Osteoblast (primary cell): ENCODE measurements at regions not wholly inside any gene's neighbourhood (a gene's known extent, or its start where the extent isn't known, plus 50 kb on each side); places are given as distances from the start of the nearest gene placed in this dataset.

Experiments
- DNase-seq: peaks from one replicate; pipeline ENCODE4 v3.0.0; 2011; ENCODE audit warnings: low spot score, mixed read lengths; ENCODE audit not compliant: insufficient read length; ENCODE audit errors: missing footprints
- H2AFZ ChIP-seq: 2 replicates; pipeline ENCODE4 v1.6.0; 2011; ENCODE audit warnings: mild to moderate bottlenecking, low read length
- H3K27ac ChIP-seq: 2 replicates; pipeline ENCODE4 v1.5.1; 2011; ENCODE audit warnings: mild to moderate bottlenecking, low read depth, low read length, moderate library complexity
- H3K27me3 ChIP-seq: 2 replicates; pipeline ENCODE4 v1.6.0; 2012; ENCODE audit warnings: mild to moderate bottlenecking, control low read depth, inconsistent platforms, low read length, moderate library complexity; ENCODE audit not compliant: insufficient read depth
- H3K36me3 ChIP-seq: 2 replicates; pipeline ENCODE4 v1.5.1; 2011; ENCODE audit warnings: mild to moderate bottlenecking, low read length, control low read depth, moderate library complexity; ENCODE audit not compliant: insufficient read depth
- H3K4me1 ChIP-seq: 2 replicates; pipeline ENCODE4 v1.5.1; 2011; ENCODE audit warnings: mild to moderate bottlenecking, low read length, control low read depth, moderate library complexity; ENCODE audit not compliant: insufficient read depth
- H3K4me2 ChIP-seq: 2 replicates; pipeline ENCODE4 v1.6.0; 2011; ENCODE audit warnings: mild to moderate bottlenecking, low read length; ENCODE audit not compliant: insufficient read depth
- H3K4me3 ChIP-seq: fragments of 200-600 bp; sonication (generic); 3 replicates; pipeline ENCODE4 v1.5.1; 2012; ENCODE audit warnings: mild to moderate bottlenecking, low read length, inconsistent platforms; ENCODE audit not compliant: insufficient read depth
- H3K79me2 ChIP-seq: 2 replicates; pipeline ENCODE4 v1.6.0; 2012; ENCODE audit warnings: mild to moderate bottlenecking, low read length, control low read depth, inconsistent platforms; ENCODE audit not compliant: insufficient read depth
- H3K9me3 ChIP-seq: 2 replicates; pipeline ENCODE4 v1.5.1; 2011; ENCODE audit warnings: low read depth, low read length, control low read depth
- H4K20me1 ChIP-seq: 2 replicates; pipeline ENCODE4 v1.6.0; 2012; ENCODE audit warnings: mild to moderate bottlenecking, low read length, control low read depth; ENCODE audit not compliant: insufficient read depth
- TF ChIP-seq, protein P1 (sequence below): IDR thresholded peaks from 2 replicates; pipeline ENCODE4 v1.5.1; 2011; ENCODE audit warnings: mild to moderate bottlenecking, low read depth, low read length, moderate library complexity; ENCODE audit errors: extremely low read depth

DNA sequence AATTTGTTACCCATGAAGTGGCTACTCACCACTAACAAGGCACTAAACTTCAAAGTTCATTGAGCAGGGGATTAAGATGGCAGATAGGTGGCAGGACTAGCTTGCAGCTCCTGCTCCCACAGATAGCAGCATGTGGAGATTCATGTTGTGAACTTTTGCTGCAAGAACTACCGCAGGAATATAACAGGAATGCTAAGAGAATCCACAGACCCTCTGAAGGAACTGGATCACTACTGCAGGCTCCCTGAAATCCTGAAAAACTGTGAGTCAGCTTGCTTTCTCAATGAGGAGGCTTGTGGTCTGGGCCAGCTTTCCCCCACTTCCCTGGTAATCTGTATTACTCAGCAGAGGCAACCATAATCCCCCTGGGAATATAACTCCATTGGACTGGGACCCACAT, 118.5 kb upstream of the VCX2 start:
- H3K4me2 ChIP-seq = no peak overlapping the region
- no peaks in the 10 kb centered on the region for H3K36me3 ChIP-seq
- TF ChIP-seq, protein P1, sequence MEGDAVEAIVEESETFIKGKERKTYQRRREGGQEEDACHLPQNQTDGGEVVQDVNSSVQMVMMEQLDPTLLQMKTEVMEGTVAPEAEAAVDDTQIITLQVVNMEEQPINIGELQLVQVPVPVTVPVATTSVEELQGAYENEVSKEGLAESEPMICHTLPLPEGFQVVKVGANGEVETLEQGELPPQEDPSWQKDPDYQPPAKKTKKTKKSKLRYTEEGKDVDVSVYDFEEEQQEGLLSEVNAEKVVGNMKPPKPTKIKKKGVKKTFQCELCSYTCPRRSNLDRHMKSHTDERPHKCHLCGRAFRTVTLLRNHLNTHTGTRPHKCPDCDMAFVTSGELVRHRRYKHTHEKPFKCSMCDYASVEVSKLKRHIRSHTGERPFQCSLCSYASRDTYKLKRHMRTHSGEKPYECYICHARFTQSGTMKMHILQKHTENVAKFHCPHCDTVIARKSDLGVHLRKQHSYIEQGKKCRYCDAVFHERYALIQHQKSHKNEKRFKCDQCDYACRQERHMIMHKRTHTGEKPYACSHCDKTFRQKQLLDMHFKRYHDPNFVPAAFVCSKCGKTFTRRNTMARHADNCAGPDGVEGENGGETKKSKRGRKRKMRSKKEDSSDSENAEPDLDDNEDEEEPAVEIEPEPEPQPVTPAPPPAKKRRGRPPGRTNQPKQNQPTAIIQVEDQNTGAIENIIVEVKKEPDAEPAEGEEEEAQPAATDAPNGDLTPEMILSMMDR = no peak
- H2AFZ ChIP-seq = no peak overlapping the region
- no peaks in the 10 kb centered on the region for H4K20me1 ChIP-seq
- no peak overlapping the region for H3K27ac ChIP-seq
- H3K4me3 ChIP-seq = no peak overlapping the region
- H3K4me1 ChIP-seq = no peaks in the 10 kb centered on the region
- H3K9me3 ChIP-seq = peaks cover 2% of the 10 kb centered on the region
- H3K79me2 ChIP-seq = no peaks in the 10 kb centered on the region
- no peak for DNase-seq
- no peaks in the 10 kb centered on the region for H3K27me3 ChIP-seq

DNA sequence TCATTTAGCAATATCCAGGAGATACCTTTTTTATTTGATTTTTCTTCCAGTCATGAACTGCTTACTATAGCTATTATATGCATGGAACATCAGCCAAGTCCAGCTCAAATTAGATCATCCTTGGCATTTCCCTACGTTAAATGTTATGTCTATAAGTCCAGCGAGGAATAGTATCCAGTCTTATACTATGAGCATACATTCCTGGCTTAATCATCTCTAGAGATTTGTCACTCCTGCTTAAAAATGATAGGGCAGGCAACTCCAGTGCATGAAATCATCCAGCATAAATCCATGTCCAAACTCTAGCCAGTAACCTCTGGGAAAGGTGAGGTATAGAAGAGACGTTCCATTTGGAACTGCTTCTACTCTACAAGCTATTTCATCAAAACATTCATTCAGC, 126.7 kb upstream of the VCX2 start:
- DNase-seq = no peak
- no peaks in the 10 kb centered on the region for H3K27me3 ChIP-seq
- no peaks in the 10 kb centered on the region for H3K4me1 ChIP-seq

DNA sequence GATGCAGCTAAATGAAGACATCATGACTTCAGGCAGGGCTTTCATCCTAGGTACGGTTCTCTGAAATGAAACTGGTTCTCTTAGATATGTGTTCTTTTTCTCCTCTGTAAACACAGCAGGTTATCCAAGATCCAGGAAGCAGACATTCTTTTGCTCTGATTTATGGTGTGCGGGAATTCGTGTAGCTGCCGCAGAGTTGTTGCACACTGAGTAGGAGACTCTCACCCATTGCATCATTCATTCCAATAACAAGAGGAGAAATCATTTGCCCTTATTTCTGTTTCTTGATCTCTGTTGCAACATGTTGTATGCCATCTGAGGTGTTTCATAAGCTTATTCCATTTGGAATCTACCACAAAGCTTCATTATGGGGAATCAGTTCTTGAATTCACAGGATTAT, 133.6 kb upstream of the VCX2 start:
- TF ChIP-seq, protein P1 = no peak
- Histone ChIP-seq H4K20me1 (no peaks in the 10 kb centered on the region), H2AFZ (no peak overlapping the region), H3K9me3 (peaks cover 2% of the 10 kb centered on the region), H3K4me1 (no peaks in the 10 kb centered on the region), H3K4me2 (no peak overlapping the region), H3K27ac (no peak overlapping the region), H3K79me2 (no peaks in the 10 kb centered on the region), H3K4me3 (no peak overlapping the region), H3K27me3 (no peaks in the 10 kb centered on the region), H3K36me3 (no peaks in the 10 kb centered on the region)
- DNase-seq = no peak

More for the DNA sequence above, 126.7 kb upstream of the VCX2 start:
- H3K27ac ChIP-seq = no peak overlapping the region
- no peaks in the 10 kb centered on the region for H3K79me2 ChIP-seq
- H3K36me3 ChIP-seq = no peaks in the 10 kb centered on the region
- no peak overlapping the region for H3K4me2 ChIP-seq
- TF ChIP-seq, protein P1 = no peak
- no peak overlapping the region for H3K4me3 ChIP-seq
- no peaks in the 10 kb centered on the region for H3K9me3 ChIP-seq
- no peak overlapping the region for H2AFZ ChIP-seq
- no peaks in the 10 kb centered on the region for H4K20me1 ChIP-seq

DNA sequence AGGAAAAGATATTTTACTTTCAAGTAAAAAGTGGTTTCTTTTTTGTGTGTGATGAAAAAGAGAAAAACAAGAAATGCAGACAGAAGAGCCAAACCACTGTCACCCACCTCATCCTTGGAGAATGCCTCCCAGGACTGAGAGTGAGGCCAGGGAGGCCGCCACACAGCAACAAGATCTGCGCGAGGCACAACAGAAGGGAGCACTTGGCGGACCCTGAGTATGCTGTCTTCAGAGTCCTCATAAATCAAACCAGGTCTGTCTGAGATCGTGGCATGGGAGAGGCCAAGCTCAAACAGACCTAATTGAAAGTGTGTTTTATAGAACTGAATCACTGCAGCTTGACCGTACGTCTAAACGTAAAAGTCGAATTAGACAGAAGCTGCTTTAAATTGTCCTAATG, 134.3 kb upstream of the VCX2 start:
- no peaks in the 10 kb centered on the region for H3K27me3 ChIP-seq
- no peaks in the 10 kb centered on the region for H3K4me1 ChIP-seq
- H2AFZ ChIP-seq = no peak overlapping the region
- DNase-seq = no peak
- H3K36me3 ChIP-seq = no peaks in the 10 kb centered on the region
- H3K4me3 ChIP-seq = no peak overlapping the region
- H3K9me3 ChIP-seq = peaks cover 2% of the 10 kb centered on the region
- TF ChIP-seq, protein P1 = no peak
- H3K79me2 ChIP-seq = no peaks in the 10 kb centered on the region
- no peak overlapping the region for H3K4me2 ChIP-seq
- no peak overlapping the region for H3K27ac ChIP-seq
- no peaks in the 10 kb centered on the region for H4K20me1 ChIP-seq
